Sigmoid colon (tissue), 4 donors: ENCODE measurements at regions not wholly inside any gene's neighbourhood (a gene's known extent, or its start where the extent isn't known, plus 50 kb on each side); places are given as distances from the start of the nearest gene placed in this dataset.

Experiments
- EP300 ChIP-seq, 4 donors: sonication (generic); formaldehyde crosslinking; IDR thresholded peaks; one replicate each; pipeline ENCODE4 v1.6.1; 2017; ENCODE audit warnings: antibody characterized with exemption in 4 of 4
- POLR2A ChIP-seq, 2 donors: fragments of 450-650 bp; IDR thresholded peaks; one replicate each; pipeline ENCODE4 v1.6.1; 2016; ENCODE audit warnings: antibody characterized with exemption in 2 of 2, mild to moderate bottlenecking in 2 of 2, moderate library complexity in 2 of 2
- TF ChIP-seq, protein P1 (sequence below), 4 experiments: fragments of 450-650 bp in 3 of 4; fragments of 200-600 bp in 1 of 4; IDR thresholded peaks; one replicate each; pipeline ENCODE4 v1.5.1; 2016 to 2019; ENCODE audit warnings: antibody characterized with exemption in 4 of 4, mild to moderate bottlenecking in 3 of 4, moderate library complexity in 2 of 4

GRCh38 chr10:132993271-132994184, 51.2 kb upstream of the CFAP46 start:
- TF ChIP-seq, protein P1, sequence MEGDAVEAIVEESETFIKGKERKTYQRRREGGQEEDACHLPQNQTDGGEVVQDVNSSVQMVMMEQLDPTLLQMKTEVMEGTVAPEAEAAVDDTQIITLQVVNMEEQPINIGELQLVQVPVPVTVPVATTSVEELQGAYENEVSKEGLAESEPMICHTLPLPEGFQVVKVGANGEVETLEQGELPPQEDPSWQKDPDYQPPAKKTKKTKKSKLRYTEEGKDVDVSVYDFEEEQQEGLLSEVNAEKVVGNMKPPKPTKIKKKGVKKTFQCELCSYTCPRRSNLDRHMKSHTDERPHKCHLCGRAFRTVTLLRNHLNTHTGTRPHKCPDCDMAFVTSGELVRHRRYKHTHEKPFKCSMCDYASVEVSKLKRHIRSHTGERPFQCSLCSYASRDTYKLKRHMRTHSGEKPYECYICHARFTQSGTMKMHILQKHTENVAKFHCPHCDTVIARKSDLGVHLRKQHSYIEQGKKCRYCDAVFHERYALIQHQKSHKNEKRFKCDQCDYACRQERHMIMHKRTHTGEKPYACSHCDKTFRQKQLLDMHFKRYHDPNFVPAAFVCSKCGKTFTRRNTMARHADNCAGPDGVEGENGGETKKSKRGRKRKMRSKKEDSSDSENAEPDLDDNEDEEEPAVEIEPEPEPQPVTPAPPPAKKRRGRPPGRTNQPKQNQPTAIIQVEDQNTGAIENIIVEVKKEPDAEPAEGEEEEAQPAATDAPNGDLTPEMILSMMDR (IDR thresholded peaks at IDR 0.05), result no peak
- no peak for TF ChIP-seq EP300 (IDR thresholded peaks at IDR 0.05)
- no peak for TF ChIP-seq POLR2A (IDR thresholded peaks at IDR 0.05)
